Femur (tissue), 1 donor: ENCODE measurements at regions not wholly inside any gene's neighbourhood (a gene's known extent, or its start where the extent isn't known, plus 50 kb on each side); places are given as distances from the start of the nearest gene placed in this dataset.
A peak's percentile ranks its signal among the peaks of the same experiment; 100 is the strongest.
"Not testable (repeated sequence)": the region's sequence is repeated elsewhere in the genome, so short reads cannot be mapped to it uniquely, and the experiment has no call there.

Experiments used
- DNase-seq: peaks from one replicate; pipeline ENCODE4 v3.0.0-alpha.2; 2017

DNA sequence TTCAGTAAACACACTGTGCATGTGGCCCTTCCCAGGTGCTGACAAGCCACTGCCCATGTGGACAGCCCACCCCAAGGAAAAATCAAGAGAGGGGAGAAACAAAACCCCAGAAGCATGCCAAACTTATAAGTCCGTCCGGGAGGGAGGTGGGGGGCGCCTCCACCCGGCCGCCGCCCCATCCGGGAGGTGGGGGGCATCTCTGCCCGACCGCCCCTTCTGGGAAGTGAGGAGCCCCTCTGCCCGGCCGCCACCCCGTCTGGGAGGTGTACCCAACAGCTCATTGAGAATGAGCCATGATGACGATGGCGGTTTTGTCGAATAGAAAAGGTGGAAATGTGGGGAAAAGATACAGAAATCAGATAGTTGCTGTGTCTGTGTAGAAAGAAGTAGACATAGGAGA, 53.8 kb upstream of the C2CD4B start:
- no peak for DNase-seq

DNA sequence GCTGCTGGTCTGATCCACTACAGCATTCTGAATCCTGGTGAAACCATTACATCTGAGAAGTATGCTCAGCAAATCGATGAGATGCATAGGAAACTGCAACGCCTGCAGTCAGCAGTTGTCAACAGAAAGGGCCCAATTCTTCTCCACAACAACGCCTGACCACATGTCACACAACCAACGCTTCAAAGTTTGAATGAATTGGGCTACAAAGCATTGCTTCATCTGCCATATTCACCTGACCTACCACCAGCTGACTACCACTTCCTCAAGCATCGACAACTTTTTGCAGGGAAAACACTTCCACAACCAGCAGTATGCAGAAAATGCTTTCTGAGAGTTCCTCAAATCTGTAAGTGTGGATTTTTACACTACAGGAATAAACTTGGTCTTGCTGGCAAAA, 54.7 kb upstream of the C2CD4B start:
- DNase-seq: no peak

DNA sequence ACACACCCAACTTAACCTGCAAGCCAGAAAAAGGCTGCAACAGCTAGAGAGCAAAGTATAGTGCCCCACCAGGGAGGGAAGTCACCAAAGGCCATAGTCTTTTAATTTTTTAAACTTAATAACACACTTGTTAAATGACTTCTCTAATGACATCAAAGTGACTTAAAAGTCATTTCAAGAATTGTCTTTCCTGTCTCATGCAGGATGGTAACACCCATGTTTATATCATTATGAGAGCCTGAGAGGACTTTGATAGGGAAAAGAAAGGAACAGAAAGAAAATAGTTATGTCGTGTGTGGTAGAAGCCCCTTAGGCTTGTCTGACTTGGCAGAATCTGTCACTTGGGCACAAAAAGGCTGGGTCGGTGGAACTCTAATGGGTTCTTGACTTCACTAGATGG, 57.9 kb upstream of the C2CD4B start:
- DNase-seq: no peak

DNA sequence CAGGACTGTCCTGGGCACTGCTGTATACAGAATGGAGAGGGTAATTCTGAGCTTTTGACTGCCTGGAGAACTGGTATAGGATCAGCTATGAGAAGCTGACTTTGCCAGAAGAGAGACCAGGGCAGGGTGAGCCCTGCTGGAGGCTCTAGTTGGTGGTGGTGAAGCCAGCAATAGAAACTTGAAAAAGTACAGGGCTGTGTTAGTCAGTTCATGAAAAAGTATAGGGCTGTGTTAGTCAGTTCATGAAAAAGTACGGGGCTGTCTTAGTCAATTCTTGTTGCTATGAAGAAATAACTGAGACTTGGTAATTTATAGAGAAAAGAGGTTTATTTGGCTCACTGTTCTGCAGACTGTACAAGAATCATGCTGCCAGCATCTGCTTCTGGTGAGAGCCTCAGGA, 63.5 kb upstream of the C2CD4B start:
- DNase-seq: no peak

DNA sequence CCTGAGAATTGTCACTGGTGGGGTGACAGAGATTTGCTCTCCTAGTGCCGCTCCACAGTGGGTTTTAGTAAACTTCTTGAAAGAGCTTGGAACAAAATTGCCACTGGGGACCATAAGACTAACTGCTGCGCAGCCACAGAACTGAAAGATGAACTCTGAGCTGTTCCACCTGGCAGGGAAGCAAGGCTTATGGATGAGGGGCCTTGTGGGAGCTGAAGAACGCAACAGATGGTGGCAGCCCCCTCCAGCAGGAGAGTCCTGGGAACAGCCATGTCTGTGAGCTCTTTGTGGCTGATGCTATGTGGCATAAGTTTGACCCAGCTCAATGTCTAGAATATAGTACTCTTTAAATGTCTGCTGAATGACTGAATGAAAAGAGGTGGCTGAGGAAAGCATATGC, 66.8 kb upstream of the C2CD4B start:
- DNase-seq: no peak

DNA sequence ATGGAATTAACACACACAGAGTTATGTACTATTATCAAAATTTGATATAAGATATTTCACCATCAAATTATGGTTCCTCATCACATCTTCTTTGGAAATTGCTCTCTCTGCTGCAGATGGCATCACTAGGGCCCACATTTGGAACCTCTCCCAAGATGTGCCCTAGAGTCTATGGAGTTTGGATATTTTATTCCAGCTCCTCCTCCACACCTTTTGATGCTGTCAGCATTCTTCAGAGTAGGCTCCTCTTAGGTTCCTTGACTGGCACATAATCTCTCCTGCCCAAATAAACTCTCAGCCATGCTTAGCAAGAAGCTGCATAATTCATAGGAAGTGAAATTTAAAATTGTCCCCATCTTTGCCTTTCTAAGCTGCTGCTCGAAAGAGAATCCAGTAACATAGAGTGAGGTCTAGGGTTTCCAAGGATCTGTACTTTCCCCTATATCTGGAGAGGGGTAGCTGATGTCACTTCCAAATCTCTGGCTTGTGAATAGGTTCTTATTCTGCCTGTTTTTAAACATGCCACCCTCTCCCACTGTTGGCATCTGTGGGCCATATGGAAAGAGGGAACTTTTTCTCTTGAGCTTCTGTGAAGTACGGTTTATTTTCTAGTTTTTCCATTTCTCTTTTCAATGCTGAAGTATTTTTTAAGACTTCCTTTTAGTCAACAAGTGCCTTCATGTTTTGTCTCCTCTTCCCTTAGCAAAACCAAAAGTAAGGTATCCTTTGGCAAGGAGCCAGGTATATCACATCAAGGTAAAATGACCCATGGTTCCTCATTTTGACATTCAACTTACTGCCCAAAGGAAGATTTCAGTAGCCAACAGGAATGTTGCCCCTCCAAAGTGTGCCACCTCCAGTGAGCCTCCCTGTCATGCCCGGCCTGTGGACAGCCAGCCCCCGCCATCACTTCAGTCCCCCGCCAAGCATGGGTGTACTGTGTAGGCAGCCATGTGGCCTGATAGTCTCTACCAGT, 75.3 kb upstream of the C2CD4B start:
- DNase-seq: no peak

DNA sequence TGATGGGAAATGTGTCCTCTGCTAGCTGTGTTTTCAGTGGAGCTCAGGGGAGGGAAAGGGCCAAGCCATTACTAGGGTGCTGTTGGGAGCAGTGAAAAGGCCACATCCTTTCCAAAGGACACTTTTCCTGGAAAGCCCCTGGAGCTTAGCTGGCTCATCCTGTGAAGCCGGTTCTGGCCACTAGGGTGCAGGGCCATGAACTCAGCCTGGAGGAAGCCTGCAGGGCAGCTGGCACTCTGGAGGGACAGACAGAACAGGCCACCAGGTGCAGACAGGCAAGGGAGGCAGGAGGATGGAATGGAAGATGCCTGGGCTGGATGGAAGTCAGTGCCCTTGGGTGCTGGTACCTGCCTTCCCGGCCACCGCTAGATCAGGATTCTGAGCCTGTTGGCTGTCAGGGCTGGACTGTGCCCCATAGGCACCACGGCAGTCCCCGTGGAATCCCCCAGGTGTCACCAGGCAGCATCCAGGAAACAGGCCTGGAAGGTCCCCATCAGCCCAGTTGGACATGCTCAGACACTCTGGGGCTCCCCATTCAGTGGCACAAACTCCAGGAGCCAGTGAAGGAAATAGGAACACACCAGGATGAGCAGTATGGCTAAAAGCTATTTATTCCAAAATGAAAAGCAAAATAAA, 76.2 kb upstream of the C2CD4B start:
- DNase-seq: no peak

DNA sequence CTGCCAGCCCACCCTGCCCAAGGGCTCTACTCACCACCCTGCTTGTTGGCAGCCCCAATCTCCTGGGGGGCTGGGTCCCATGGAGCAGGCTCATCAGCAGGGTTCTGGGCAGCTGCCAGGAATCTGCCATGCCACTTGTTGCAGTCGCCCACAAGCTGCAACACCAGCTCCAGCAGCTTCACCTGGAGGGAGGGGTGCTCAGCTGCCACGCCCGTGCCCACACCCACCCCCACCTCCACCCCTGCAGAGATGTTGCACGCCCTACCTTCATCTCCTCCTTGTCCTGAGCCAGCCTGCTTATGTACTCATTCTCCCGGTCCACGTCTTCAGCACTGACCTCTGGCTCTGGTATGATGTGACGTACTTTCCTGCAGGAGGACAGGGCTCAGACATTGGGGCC, 77.9 kb upstream of the C2CD4B start:
- DNase-seq: no peak

DNA sequence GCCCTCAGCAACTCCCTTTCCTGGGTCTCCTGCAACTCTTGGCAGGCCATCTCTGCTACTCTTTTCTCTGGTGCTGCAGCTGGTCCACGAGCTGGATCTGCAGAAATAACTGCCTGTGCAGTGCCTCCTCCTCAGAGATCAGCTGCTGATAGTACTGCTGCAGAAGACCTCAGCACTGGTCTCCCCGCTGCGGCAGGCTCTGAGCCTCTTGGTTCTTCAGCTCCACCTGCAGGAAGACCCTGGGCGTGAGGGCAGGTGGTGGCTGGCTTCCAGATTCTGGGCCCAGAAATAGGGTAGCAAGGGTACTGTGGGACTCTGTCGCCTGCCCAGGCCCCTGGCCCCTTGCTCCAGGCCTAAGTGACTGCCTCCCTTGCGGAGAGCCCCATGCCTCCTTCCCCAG, 79.7 kb upstream of the C2CD4B start:
- no peak for DNase-seq

DNA sequence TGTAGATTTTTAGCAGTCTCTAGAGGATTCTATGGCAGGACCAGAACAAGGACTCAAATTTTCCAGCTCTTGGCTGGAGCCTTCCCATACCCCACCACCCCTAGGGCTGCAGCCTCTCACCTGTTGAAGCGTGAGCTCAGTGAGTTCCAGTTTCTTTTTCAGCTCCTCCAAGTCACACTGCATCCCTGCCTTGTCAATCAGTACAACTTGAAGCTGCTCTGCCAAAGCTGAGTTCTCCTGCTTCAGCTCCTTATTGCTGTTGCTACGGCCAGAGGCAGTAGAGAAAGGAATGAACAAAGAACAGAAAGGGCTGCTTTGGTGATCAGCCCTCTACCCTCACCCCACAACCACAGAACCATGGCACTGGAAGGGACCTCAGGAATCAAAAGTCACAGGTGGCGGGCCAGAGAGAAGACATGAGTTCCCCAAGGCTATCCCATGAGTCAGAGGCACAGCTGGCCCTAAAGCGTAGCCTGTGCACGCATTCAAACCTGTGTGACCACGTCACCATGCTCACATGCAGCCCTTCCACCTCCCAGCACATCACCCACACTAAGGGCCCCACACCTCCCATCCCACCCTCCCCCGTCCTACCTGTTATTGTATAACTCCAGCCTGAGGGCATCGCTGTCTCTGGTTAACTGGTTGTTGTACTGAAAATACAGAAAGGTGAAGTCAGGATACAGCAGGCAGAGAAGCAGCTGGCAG, 83.3 kb upstream of the C2CD4B start:
- no peak for DNase-seq

DNA sequence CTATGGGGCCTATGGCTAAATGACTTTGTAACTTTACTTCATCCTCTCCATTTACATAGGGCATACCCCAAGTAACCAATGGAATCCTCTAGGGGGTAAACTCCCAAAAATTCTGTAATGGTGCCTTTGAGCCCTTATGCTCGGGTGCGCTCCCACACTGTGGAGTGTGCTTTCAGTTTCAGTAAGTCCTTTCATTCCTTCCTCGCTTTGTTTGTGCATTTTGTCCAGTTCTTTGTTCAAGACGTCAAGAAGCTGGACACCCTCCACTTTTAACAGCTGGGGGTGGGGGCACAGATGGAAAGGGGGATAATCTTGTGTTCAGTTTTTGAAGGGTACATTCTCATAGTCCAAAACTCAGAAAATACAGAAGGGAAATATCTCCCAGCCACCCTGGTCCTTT, 84.4 kb upstream of the C2CD4B start:
- no peak for DNase-seq

DNA sequence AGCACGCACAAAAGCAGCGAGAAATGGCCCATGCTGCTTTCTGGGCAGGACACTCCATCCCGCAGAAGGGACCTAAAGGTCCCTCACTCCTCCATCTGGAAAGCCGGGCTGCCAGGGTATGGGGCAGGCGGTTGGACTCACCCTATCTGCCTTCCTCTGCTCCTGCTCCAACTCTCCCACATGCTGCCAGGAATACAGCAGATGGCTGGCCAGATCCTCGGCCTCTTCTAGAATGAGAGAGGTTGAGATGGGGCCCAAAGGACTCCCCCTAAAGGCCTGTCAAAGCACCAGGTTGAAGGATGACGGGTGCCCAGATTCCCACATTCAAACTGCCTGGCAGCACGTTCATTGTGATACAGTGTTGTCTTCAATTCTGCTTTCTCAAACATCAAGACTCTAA, 85.1 kb upstream of the C2CD4B start:
- no peak for DNase-seq

DNA sequence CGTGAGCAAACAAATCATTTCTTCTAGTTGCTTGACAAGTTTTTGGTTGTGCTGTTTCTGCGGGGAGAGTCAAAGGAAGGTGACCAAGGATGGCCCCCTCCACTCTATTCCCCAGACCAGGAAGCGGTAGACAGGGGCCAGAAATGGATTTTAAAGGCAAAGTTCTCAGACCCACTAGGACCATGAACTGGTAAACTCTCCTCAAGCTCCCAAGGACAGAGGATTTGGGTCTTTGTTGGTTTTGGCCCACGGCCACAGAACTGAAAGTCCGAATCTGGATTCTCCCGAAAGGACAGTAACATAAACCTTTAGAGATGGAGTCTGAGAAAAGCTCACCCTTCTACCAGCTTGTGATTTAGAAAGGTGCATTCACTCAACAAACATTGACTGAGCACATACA, 85.9 kb upstream of the C2CD4B start:
- no peak for DNase-seq

DNA sequence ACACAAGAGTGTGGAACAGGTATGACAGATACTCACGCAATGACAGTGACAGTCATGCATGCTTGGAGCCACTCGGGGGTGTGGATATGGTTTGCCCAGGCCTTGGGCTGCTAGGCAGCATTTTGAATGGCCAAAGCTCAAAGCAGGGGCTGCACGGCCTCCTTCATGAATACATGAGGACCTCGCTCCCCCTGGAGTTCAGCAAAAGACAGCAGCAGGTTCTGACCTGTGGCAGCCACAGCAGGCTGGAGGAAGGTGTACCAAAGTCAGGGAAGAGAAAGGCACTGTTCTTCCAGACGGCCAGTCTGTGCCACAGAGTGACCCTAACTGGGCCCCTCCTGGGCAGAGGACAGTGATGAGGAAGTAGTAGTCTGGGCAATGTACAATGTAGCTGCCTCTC, 88.2 kb upstream of the C2CD4B start:
- no peak for DNase-seq

DNA sequence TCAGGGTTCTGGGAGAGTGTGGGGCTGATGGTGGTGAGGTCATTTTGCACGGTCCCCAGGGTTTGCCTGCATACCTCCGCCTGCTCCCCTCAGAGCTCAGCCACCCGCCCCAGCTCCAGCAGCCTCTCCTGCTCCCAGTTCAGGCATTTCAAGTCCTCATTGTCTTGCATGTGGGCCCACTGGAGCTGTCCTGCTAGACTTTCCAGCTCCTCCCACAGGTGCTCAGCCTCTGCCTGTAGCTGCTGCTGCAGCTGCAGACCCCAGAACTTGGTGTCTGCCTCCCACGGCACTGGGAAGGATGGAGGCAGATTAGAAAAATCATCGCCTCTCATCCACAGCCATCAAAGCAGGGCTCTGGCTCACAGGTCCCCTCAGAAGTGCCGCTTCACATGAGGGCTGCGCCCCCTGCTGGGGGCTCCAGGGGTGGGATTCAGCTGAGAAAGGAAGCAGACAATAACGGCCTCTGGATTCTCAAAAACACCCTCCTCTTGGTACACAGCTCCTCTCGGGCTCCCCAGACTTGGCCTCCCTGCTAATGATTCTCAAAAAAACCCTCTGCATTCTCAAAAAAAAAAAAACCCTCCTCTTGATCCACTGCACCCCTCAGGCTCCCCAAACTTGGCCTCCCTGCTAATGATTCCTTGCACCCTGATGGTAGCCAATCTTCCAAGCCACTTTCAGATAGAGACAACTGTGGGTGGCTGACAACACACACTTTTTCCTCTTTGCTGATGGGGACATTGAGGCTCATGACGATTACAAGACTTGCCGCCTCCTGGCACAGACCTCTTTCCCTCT, 89.3 kb upstream of the C2CD4B start:
- DNase-seq: peak; percentile 68

DNA sequence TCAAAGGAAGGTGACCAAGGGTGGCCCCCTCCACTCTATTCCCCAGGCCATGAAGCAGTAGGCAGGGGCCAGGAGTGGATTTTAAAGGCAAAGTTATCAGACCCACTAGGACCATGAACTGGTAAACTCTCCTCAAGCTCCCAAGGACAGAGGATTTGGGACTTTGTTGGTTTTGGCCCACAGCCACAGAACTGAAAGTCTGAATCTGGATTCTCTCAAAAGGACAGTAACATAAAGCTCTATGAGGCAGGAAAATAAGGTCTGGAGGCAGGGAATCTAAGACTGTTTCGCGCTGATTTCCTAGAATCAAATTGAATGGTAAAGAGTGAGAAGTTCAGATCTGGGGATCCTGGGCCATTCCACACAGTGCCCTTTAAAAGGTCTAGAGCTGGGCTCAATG, 91.3 kb upstream of the C2CD4B start:
- not testable (repeated sequence) for DNase-seq

DNA sequence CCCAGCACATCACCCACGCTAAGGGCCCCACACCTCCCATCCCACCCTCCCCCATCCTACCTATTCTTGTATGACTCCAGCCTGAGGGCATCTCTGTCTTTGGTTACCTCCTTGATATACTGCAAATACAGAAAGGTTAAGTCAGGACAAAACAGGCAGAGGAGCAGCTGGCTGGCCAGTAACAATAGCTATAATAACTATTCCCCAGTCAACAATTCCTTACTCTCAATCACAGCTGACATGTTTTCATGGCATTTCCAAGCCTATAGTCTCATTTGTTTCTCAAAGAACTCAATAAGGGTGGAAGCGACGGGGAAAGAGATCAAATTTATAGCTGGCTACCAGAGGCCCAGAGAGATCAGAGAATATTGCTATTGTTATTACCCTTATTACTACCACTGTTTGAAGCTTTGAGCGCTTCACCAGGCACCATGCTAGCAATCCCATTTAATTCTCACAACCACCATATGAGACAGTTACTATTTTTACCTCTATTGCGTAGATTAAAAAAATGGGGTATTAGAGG, 93.0 kb upstream of the C2CD4B start:
- no peak for DNase-seq

DNA sequence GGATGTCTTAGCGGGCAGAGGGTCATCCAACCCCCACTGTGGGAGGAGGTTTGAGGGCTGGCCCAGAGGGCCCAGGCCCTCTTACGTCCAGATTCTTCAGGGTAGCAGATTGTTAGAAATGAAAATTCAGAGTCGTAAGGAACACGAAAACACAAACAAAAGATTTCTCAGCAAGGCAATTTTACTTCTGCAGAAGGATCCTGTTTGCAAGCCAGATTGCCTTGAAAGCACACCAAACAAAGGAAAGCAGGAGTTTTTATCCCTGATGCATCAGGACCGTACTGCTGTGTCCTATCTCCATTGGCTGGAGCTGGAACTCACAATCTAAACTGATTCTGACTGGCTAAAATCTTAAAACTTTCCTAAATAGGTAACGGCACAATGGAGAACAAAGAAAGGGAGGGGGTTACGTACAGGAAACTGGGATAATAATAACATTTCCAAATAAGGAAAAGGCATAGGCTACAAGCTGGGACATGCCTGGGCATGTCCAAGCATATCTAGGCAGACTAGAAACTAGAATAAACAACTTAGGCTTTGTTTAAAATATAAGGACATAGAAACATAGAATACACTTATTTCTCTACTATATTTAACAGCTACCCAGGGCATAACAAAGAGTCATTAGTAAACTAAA, 97.3 kb upstream of the C2CD4B start:
- DNase-seq: no peak

DNA sequence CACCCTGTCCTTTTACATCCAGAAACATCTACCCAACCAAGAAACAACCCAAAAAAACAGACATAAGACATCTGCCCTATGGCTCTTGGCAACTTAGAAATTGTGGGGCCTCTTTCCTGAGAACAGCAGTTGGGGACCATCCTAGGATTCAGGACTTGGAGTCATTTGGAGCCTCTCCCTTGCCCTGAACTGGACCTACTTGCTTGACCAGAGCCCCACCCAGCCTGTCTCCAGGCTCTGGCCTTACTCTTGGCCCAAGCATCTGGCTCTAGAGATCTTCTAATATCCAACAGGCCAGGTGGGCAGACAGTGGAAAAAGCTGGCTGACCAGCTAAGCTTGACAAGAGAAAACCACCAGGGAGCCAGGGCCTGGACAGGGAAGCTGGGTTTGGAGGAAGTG, 99.1 kb upstream of the C2CD4B start:
- DNase-seq: no peak

DNA sequence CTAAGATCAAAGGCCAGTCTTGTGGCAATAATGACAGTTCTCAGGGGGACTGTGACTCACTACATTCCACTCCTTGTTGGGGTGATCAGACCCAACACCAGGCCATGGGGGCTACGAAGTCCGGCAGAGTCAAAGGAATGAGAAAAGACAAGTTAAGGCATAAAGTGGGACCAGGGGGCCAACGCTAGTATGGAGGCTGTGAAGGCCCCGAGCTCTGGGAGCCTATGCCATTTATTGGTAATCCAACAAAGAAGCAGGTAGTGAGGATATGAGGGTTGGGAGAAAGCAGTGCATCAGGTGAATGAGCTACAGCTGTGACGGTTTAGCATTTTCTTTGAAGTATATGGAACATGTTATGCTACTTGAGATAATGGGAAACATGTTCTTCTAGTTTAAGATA, 104.4 kb upstream of the C2CD4B start:
- DNase-seq: no peak

DNA sequence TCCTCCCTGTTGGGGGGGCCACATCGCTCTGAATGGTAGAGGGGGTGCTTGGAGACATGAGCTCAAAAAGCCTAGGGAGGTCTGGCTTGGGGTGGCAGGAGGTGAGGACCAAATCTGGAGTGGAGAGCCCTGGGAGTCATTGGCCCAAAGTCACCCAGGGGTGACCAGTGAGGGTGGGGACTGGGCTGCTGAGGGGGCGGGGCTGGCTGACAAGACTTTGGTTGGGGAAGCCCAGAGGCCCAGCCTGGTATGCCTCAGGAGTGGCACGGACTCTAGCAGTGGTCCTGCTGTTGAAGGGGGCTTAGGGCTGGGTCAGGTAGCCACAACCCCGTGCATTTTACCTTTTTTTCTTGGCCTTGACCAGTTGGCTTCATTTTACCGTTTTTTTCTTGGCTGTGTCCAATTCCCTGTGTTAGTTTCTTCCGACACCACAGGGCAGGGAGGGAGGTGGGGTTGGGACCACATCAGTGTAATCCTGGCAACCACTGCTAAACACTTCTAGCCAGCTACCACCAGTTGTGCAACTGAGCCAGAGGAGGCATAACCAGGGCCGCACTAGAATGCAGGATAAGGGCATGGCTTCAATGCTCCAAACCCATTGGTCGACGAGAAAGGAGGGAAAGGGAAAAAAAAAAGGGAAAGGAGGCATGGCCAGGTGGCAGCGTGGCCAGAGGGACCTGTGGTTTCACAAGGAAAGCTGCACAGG, 105.3 kb upstream of the C2CD4B start:
- DNase-seq: no peak

DNA sequence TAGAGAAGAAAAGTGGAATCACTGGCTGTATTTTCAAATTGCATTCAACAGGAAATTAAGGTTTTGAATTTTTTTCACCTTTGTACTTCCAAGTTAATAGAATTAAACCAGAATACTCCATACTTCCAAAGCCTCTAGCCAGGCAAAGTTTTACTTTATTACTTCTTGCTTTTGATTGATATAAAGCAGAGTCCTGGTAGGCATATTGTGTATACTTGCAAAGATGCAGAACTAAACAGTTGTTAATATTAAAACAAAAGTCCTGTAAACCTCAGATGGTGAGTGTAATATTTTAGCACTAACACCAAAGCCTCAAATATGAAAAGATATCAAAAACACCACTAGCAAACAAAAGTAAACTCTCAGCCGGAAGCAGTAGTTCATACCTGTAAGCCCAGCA, 107.2 kb upstream of the C2CD4B start:
- DNase-seq: no peak
